Upper lobe of right lung (tissue), 1 donor: ENCODE measurements at regions not wholly inside any gene's neighbourhood (a gene's known extent, or its start where the extent isn't known, plus 50 kb on each side); places are given as distances from the start of the nearest gene placed in this dataset.

ENCODE experiments used
- ATAC-seq: fragments of 200-7000 bp; cut with Tn5 transposase; one replicate; pipeline ENCODE4 v1.9.1; 2020; ENCODE audit warnings: mild to moderate bottlenecking, moderate library complexity
- DNase-seq: peaks from one replicate; pipeline ENCODE4 v3.0.0-alpha.2; 2020
- H3K27ac ChIP-seq: fragments of 200-600 bp; one replicate; pipeline ENCODE4 v1.8.0; 2022
- H3K27me3 ChIP-seq: fragments of 200-600 bp; one replicate; pipeline ENCODE4 v1.8.0; 2022; ENCODE audit warnings: mild to moderate bottlenecking
- H3K36me3 ChIP-seq: fragments of 200-600 bp; one replicate; pipeline ENCODE4 v1.8.0; 2022
- H3K4me1 ChIP-seq: fragments of 200-600 bp; one replicate; pipeline ENCODE4 v1.8.0; 2022
- H3K4me3 ChIP-seq: fragments of 200-600 bp; one replicate; pipeline ENCODE4 v1.8.0; 2022; ENCODE audit warnings: mild to moderate bottlenecking
- H3K9me3 ChIP-seq: fragments of 200-600 bp; one replicate; pipeline ENCODE4 v1.8.0; 2022
- CTCF ChIP-seq: fragments of 200-600 bp; IDR thresholded peaks from one replicate; pipeline ENCODE4 v1.8.0; 2022; ENCODE audit warnings: antibody characterized with exemption
- intact Hi-C: fragments of 100-400 bp; cut with DNase I; formaldehyde crosslinking; loops from one replicate; pipeline ENCODE4 v1.11.0; 2022
- donor health status: DM: no; HTN: yes; CAD: no; lungs with severe emphysema.

- no peaks in the 10 kb centered on the region for H3K4me1 ChIP-seq
- no peak for DNase-seq
- no peak overlapping the region for H3K27ac ChIP-seq
- H3K4me3 ChIP-seq = no peak overlapping the region
- no peaks in the 10 kb centered on the region for H3K27me3 ChIP-seq
- no peaks in the 10 kb centered on the region for H3K9me3 ChIP-seq
- no peaks in the 10 kb centered on the region for H3K36me3 ChIP-seq
- no peak for TF ChIP-seq CTCF
- ATAC-seq = no peak
- intact Hi-C loops = no loop called here
Observed at GRCh38 chr4:29565256-29565655, 1154.9 kb upstream of the PCDH7 start.

- intact Hi-C loops = no loop called here
- no peak for TF ChIP-seq CTCF
- no peak for DNase-seq
Observed at GRCh38 chr4:29566371-29566770, 1153.8 kb upstream of the PCDH7 start.

GRCh38 chr4:29571322-29571721, 1148.8 kb upstream of the PCDH7 start:
- H3K27ac ChIP-seq = no peak overlapping the region
- no peaks in the 10 kb centered on the region for H3K27me3 ChIP-seq
- TF ChIP-seq CTCF = no peak
- no peak for ATAC-seq
- H3K36me3 ChIP-seq = no peaks in the 10 kb centered on the region
- H3K4me3 ChIP-seq = no peak overlapping the region
- no peaks in the 10 kb centered on the region for H3K9me3 ChIP-seq
- no peaks in the 10 kb centered on the region for H3K4me1 ChIP-seq
- no peak for DNase-seq
- intact Hi-C loops = no loop called here

More at GRCh38 chr4:29566371-29566770, 1153.8 kb upstream of the PCDH7 start:
- no peaks in the 10 kb centered on the region for H3K9me3 ChIP-seq
- H3K27me3 ChIP-seq = no peaks in the 10 kb centered on the region
- H3K4me1 ChIP-seq = no peaks in the 10 kb centered on the region
- H3K27ac ChIP-seq = no peak overlapping the region
- H3K4me3 ChIP-seq = no peak overlapping the region
- H3K36me3 ChIP-seq = no peaks in the 10 kb centered on the region
- ATAC-seq = no peak

GRCh38 chr4:29578329-29578728, 1141.8 kb upstream of the PCDH7 start:
- ATAC-seq (no peak), DNase-seq (no peak)
- no peaks in the 10 kb centered on the region for H3K9me3 ChIP-seq
- H3K27ac ChIP-seq = no peak overlapping the region
- intact Hi-C loops = no loop called here
- no peaks in the 10 kb centered on the region for H3K27me3 ChIP-seq
- H3K4me1 ChIP-seq = no peaks in the 10 kb centered on the region
- no peaks in the 10 kb centered on the region for H3K36me3 ChIP-seq
- no peak for TF ChIP-seq CTCF
- H3K4me3 ChIP-seq = no peak overlapping the region

GRCh38 chr4:29581457-29581856, 1138.7 kb upstream of the PCDH7 start:
- Histone ChIP-seq H3K4me3 (no peak overlapping the region), H3K36me3 (no peaks in the 10 kb centered on the region), H3K9me3 (no peaks in the 10 kb centered on the region), H3K4me1 (no peaks in the 10 kb centered on the region), H3K27me3 (no peaks in the 10 kb centered on the region), H3K27ac (no peak overlapping the region)
- intact Hi-C loops = no loop called here
- no peak for DNase-seq
- ATAC-seq = no peak
- no peak for TF ChIP-seq CTCF

- Histone ChIP-seq H3K36me3 (no peaks in the 10 kb centered on the region), H3K4me3 (no peak overlapping the region), H3K27me3 (no peaks in the 10 kb centered on the region), H3K9me3 (no peaks in the 10 kb centered on the region), H3K4me1 (no peaks in the 10 kb centered on the region), H3K27ac (no peak overlapping the region)
- no peak for TF ChIP-seq CTCF
- ATAC-seq = no peak
- no peak for DNase-seq
- intact Hi-C loops = no loop called here
Observed at GRCh38 chr4:29588617-29589016, 1131.6 kb upstream of the PCDH7 start.
